ENCODE measurements at regions not wholly inside any gene's neighbourhood (a gene's known extent, or its start where the extent isn't known, plus 50 kb on each side); places are given as distances from the start of the nearest gene placed in this dataset.

GRCh38 chr12:114917307-114917706 lies 233.3 kb upstream of the TBX3 start:
- no peak for TF ChIP-seq CTCF (IDR thresholded peaks at IDR 0.05; ENCODE audit: extremely low read depth, missing control alignments)
- DNase-seq (ENCODE audit: low spot score), result no peak

- no peak for TF ChIP-seq CTCF (IDR thresholded peaks at IDR 0.05; ENCODE audit: extremely low read depth, missing control alignments)
Observed at GRCh38 chr12:114916541-114916940, 232.6 kb upstream of the TBX3 start.

GRCh38 chr12:114916124-114916523 lies 232.1 kb upstream of the TBX3 start:
- TF ChIP-seq CTCF (IDR thresholded peaks at IDR 0.05; ENCODE audit: extremely low read depth, missing control alignments), result no peak
- no peak for DNase-seq (ENCODE audit: low spot score)

More at GRCh38 chr12:114916541-114916940, 232.6 kb upstream of the TBX3 start:
- no peak for DNase-seq (ENCODE audit: low spot score)

- TF ChIP-seq CTCF (IDR thresholded peaks at IDR 0.05; ENCODE audit: extremely low read depth, missing control alignments), result no peak
- no peak for DNase-seq (ENCODE audit: low spot score)
Observed at GRCh38 chr12:114913871-114914801, 230.2 kb upstream of the TBX3 start.

GRCh38 chr12:114912811-114913210 lies 228.8 kb upstream of the TBX3 start:
- DNase-seq (ENCODE audit: low spot score), result no peak
- no peak for TF ChIP-seq CTCF (IDR thresholded peaks at IDR 0.05; ENCODE audit: extremely low read depth, missing control alignments)

DNA sequence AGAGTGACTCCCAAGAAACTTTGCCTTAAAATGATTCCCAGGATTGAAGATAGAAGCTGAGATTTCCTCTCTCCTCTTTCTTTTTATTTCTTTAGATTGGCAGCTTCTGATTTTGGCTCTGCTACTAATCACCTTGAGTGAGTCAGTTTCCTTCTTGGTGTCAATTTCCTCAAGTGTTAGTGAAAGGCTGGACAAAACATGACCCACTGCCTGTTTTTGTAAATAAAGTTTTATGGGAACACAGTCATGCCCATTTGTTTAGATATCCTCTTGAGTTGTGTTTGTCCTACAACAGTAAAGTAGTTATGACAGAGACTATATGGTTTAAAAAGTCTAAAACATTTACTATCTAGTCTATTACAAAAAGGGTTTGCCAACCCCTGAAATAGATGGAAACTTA lies 227.2 kb upstream of the TBX3 start:
- no peak for DNase-seq (ENCODE audit: low spot score)

More for the DNA sequence above, 227.2 kb upstream of the TBX3 start:
- TF ChIP-seq CTCF (IDR thresholded peaks at IDR 0.05; ENCODE audit: extremely low read depth, missing control alignments), result no peak

All from GM20000 (cell line).